ENCODE measurements at regions not wholly inside any gene's neighbourhood (a gene's known extent, or its start where the extent isn't known, plus 50 kb on each side); places are given as distances from the start of the nearest gene placed in this dataset.

- TF ChIP-seq CTCF (IDR thresholded peaks at IDR 0.05) (no peak), EP300 (IDR thresholded peaks at IDR 0.05) (no peak), POLR2A (IDR thresholded peaks at IDR 0.05) (no peak), POLR2AphosphoS5 (IDR thresholded peaks at IDR 0.05) (no peak)
- no peaks in the 10 kb centered on the region for H3K36me3 ChIP-seq
- H3K4me3 ChIP-seq: no peak overlapping the region
- H3K4me1 ChIP-seq: peaks cover 0 to 31% (median 13%) of the 10 kb centered on the region in 4 donors
- H3K9me3 ChIP-seq: no peaks in the 10 kb centered on the region
- intact Hi-C loops (cut with DNase I; ENCODE audit: low total_unique reads): no loop called here
- no peak for DNase-seq
- peak overlapping the region in 4 of 5 donors; percentile 4 to 66 (median 56) for H3K27ac ChIP-seq
- H3K27me3 ChIP-seq: no peaks in the 10 kb centered on the region
- WGBS, 5 donors: 56 to 69% (median 64%) methylated on average over 4 of the region's 4 CpGs
Observed at GRCh38 chr14:51333299-51333698, 93.3 kb downstream of the TMX1 start.

- Histone ChIP-seq H3K27ac (peak overlapping the region in 4 of 5 donors; percentile 4 to 66 (median 56)), H3K4me1 (peaks cover 0 to 29% (median 11%) of the 10 kb centered on the region in 4 donors), H3K36me3 (no peaks in the 10 kb centered on the region), H3K9me3 (no peaks in the 10 kb centered on the region), H3K4me3 (no peak overlapping the region), H3K27me3 (no peaks in the 10 kb centered on the region)
- intact Hi-C loops (cut with DNase I; ENCODE audit: low total_unique reads): no loop called here
- no peak for TF ChIP-seq EP300 (IDR thresholded peaks at IDR 0.05)
- TF ChIP-seq CTCF (IDR thresholded peaks at IDR 0.05): no peak
- TF ChIP-seq POLR2A (IDR thresholded peaks at IDR 0.05): no peak
- TF ChIP-seq POLR2AphosphoS5 (IDR thresholded peaks at IDR 0.05): no peak
- DNase-seq: peak in 1 of 2 donors; percentile 13
- 59 to 84% (median 72%) methylated on average over 1 of the region's 1 CpG for WGBS, 5 donors
Observed at GRCh38 chr14:51333901-51334521, 94.0 kb downstream of the TMX1 start.

GRCh38 chr14:51334566-51334965, 94.5 kb downstream of the TMX1 start:
- intact Hi-C loops (cut with DNase I; ENCODE audit: low total_unique reads): no loop called here

GRCh38 chr14:51335531-51335930, 95.5 kb downstream of the TMX1 start:
- no peaks in the 10 kb centered on the region for H3K27me3 ChIP-seq
- H3K4me1 ChIP-seq: peaks cover 0 to 29% (median 11%) of the 10 kb centered on the region in 4 donors
- peak in 1 of 2 donors; percentile 47 for DNase-seq
- no peak for TF ChIP-seq POLR2AphosphoS5 (IDR thresholded peaks at IDR 0.05)
- intact Hi-C loops (cut with DNase I; ENCODE audit: low total_unique reads): no loop called here
- no peaks in the 10 kb centered on the region for H3K36me3 ChIP-seq
- H3K4me3 ChIP-seq: no peak overlapping the region
- H3K9me3 ChIP-seq: no peaks in the 10 kb centered on the region
- WGBS, 5 donors: 43 to 68% (median 59%) methylated on average over 2 of the region's 2 CpGs
- H3K27ac ChIP-seq: peak overlapping the region in 3 of 5 donors; percentile 55 to 66 (median 56)

More at GRCh38 chr14:51334566-51334965, 94.5 kb downstream of the TMX1 start:
- peaks cover 0 to 29% (median 11%) of the 10 kb centered on the region in 4 donors for H3K4me1 ChIP-seq
- no peaks in the 10 kb centered on the region for H3K36me3 ChIP-seq
- no peak overlapping the region for H3K4me3 ChIP-seq
- H3K27me3 ChIP-seq: no peaks in the 10 kb centered on the region
- no peak for TF ChIP-seq CTCF (IDR thresholded peaks at IDR 0.05)
- H3K27ac ChIP-seq: peak overlapping the region in 4 of 5 donors; percentile 7 to 66 (median 56)
- WGBS, 5 donors: 32 to 67% (median 57%) methylated on average over 5 of the region's 5 CpGs
- DNase-seq: peak in 1 of 2 donors; percentile 17
- H3K9me3 ChIP-seq: no peaks in the 10 kb centered on the region
